Stimulated activated CD8-positive, alpha-beta memory T cell treated with anti-CD3 and anti-CD28 coated beads, Interleukin-15, amount 100 ng/mL, for 48 hours (primary cell): ENCODE measurements at regions not wholly inside any gene's neighbourhood (a gene's known extent, or its start where the extent isn't known, plus 50 kb on each side); places are given as distances from the start of the nearest gene placed in this dataset.
"Not testable (repeated sequence)": the region's sequence is repeated elsewhere in the genome, so short reads cannot be mapped to it uniquely, and the experiment has no call there.

Experiments
- DNase-seq, 2 donors: peaks; one replicate each; pipeline ENCODE4 v3.0.0-alpha.2; 2020; ENCODE audit warnings: low read depth in 2 of 2

- DNase-seq = not testable (repeated sequence)
Measured at GRCh38 chr11:67940440-67940839, 63.5 kb downstream of the UNC93B1 start.

- not testable (repeated sequence) for DNase-seq
Measured at GRCh38 chr11:67938964-67939363, 64.9 kb downstream of the UNC93B1 start.

- DNase-seq = not testable (repeated sequence)
Measured at GRCh38 chr11:67938371-67938770, 65.5 kb downstream of the UNC93B1 start.

GRCh38 chr11:67923565-67923964 is 80.3 kb downstream of the UNC93B1 start:
- DNase-seq = not testable (repeated sequence)

GRCh38 chr11:67920546-67920945 is 83.4 kb downstream of the UNC93B1 start:
- DNase-seq = peak; percentile 19 to 29

- not testable (repeated sequence) for DNase-seq
Measured at GRCh38 chr11:67912184-67912583, 91.7 kb downstream of the UNC93B1 start.

GRCh38 chr11:67911211-67911610 is 92.7 kb downstream of the UNC93B1 start:
- DNase-seq = not testable (repeated sequence)

GRCh38 chr11:67910803-67911202 is 93.1 kb downstream of the UNC93B1 start:
- DNase-seq = not testable (repeated sequence)

- DNase-seq = not testable (repeated sequence)
Measured at GRCh38 chr11:67906969-67907368, 96.9 kb downstream of the UNC93B1 start.

- not testable (repeated sequence) for DNase-seq
Measured at GRCh38 chr11:67899462-67899861, 104.4 kb downstream of the UNC93B1 start.

- not testable (repeated sequence) for DNase-seq
Measured at GRCh38 chr11:67893487-67893886, 110.4 kb downstream of the UNC93B1 start.

- not testable (repeated sequence) for DNase-seq
Measured at GRCh38 chr11:67889646-67890045, 114.3 kb downstream of the UNC93B1 start.

- not testable (repeated sequence) for DNase-seq
Measured at GRCh38 chr11:67888056-67888455, 115.8 kb downstream of the UNC93B1 start.

GRCh38 chr11:67886672-67887071 is 117.2 kb downstream of the UNC93B1 start:
- not testable (repeated sequence) for DNase-seq

GRCh38 chr11:67886207-67886606 is 117.7 kb downstream of the UNC93B1 start:
- DNase-seq = not testable (repeated sequence)

- not testable (repeated sequence) for DNase-seq
Measured at GRCh38 chr11:67885574-67885973, 118.3 kb downstream of the UNC93B1 start.

GRCh38 chr11:67884761-67885558 is 118.9 kb downstream of the UNC93B1 start:
- not testable (repeated sequence) for DNase-seq

GRCh38 chr11:67884073-67884757 is 119.7 kb downstream of the UNC93B1 start:
- not testable (repeated sequence) for DNase-seq

GRCh38 chr11:67882304-67882703 is 121.6 kb downstream of the UNC93B1 start:
- not testable (repeated sequence) for DNase-seq

GRCh38 chr11:67881836-67882235 is 122.1 kb downstream of the UNC93B1 start:
- DNase-seq = not testable (repeated sequence)

- not testable (repeated sequence) for DNase-seq
Measured at GRCh38 chr11:67880594-67881196, 123.2 kb downstream of the UNC93B1 start.

GRCh38 chr11:67878666-67879065 is 125.2 kb downstream of the UNC93B1 start:
- peak in 1 of 2 donors; percentile 1 for DNase-seq
